ENCODE measurements at regions not wholly inside any gene's neighbourhood (a gene's known extent, or its start where the extent isn't known, plus 50 kb on each side); places are given as distances from the start of the nearest gene placed in this dataset.

- DNase-seq (ENCODE audit: low read depth, low spot score) (no peak), ATAC-seq (no peak)
- H2AFZ ChIP-seq (ENCODE audit: low read depth, low read length, poor library complexity, severe bottlenecking) = no peak overlapping the region
- no peaks in the 10 kb centered on the region for H4K20me1 ChIP-seq (ENCODE audit: insufficient read depth)
- RAD21 ChIA-PET (ENCODE audit: low non-redundant PET in 1 of 2, low total read pairs in 2 of 2, uncharacterized antibody in 2 of 2, unreplicated experiment in 2 of 2) = no interaction called here
- H3K9me2 ChIP-seq (ENCODE audit: insufficient read depth) = no peaks in the 10 kb centered on the region
- BruUV-seq (replicated peaks) = no TSS peak
- intact Hi-C loops (cut with micrococcal nuclease) = no loop called here
- no peaks in the 10 kb centered on the region for H3K27me3 ChIP-seq (ENCODE audit: insufficient read depth, low read length)
- H3K4me3 ChIP-seq (replicated peaks in 1 of 2; ENCODE audit: low read depth in 1 of 2, low read length in 2 of 2) = no peak overlapping the region
- no peak overlapping the region for H3K9ac ChIP-seq (ENCODE audit: low read length)
- H3K79me2 ChIP-seq (ENCODE audit: insufficient read depth, low read length) = no peaks in the 10 kb centered on the region
- POLR2A ChIA-PET = no interaction called here
- H3K9me3 ChIP-seq (ENCODE audit: control insufficient read depth in 1 of 2, insufficient read depth in 1 of 2, low read depth in 1 of 2, low read length in 2 of 2) = no peaks in the 10 kb centered on the region
- H3K36me3 ChIP-seq (ENCODE audit: control insufficient read depth in 1 of 2, insufficient read depth in 2 of 2, low read length in 2 of 2) = no peaks in the 10 kb centered on the region
- no peak overlapping the region for H3K4me2 ChIP-seq (ENCODE audit: low read length)
- TF ChIP-seq CTCF (IDR thresholded peaks at IDR 0.05 in 2 of 3, conservative IDR thresholded peaks at IDR 0.05 in 1 of 3; ENCODE audit: borderline replicate concordance in 1 of 3, insufficient read depth in 1 of 3, low read depth in 2 of 3, low read length in 2 of 3) (no peak), SRF (IDR thresholded peaks at IDR 0.05; ENCODE audit: low read depth) (no peak), CEBPB (IDR thresholded peaks at IDR 0.05; ENCODE audit: low read depth) (no peak), SIN3A (IDR thresholded peaks at IDR 0.05; ENCODE audit: low read depth) (no peak), ZBTB33 (IDR thresholded peaks at IDR 0.05; ENCODE audit: extremely low read depth, insufficient replicate concordance, low read length) (no peak), ZNF274 (IDR thresholded peaks at IDR 0.05; ENCODE audit: low read depth, low read length) (no peak)
- CTCF ChIA-PET = no interaction called here
- no peaks in the 10 kb centered on the region for H3K4me1 ChIP-seq (ENCODE audit: control insufficient read depth in 1 of 2, insufficient read depth in 2 of 2, low read length in 2 of 2)
- H3K27ac ChIP-seq (ENCODE audit: low read depth, low read length) = no peak overlapping the region
These were observed 1331.2 kb upstream of the B3GALT2 start for GRCh38 chr1:194517567-194517966.

All from HCT116 (cell line).